Colonic mucosa (tissue), 4 donors: ENCODE measurements at regions not wholly inside any gene's neighbourhood (a gene's known extent, or its start where the extent isn't known, plus 50 kb on each side); places are given as distances from the start of the nearest gene placed in this dataset.

ENCODE experiments used
- DNase-seq: peaks from one replicate; pipeline ENCODE4 v3.0.0-alpha.2; 2020
- H3K27ac ChIP-seq: fragments of 200-600 bp; one replicate; pipeline ENCODE4 v1.8.0; 2021
- H3K27me3 ChIP-seq: fragments of 200-600 bp; one replicate; pipeline ENCODE4 v1.8.0; 2021
- H3K36me3 ChIP-seq: fragments of 200-600 bp; one replicate; pipeline ENCODE4 v1.8.0; 2021
- H3K4me1 ChIP-seq: fragments of 200-600 bp; one replicate; pipeline ENCODE4 v1.8.0; 2021; ENCODE audit warnings: mild to moderate bottlenecking
- H3K4me3 ChIP-seq: fragments of 200-600 bp; one replicate; pipeline ENCODE4 v1.8.0; 2021
- H3K9ac ChIP-seq, 2 donors: one replicate each; pipeline ENCODE4 v1.7.0; 2013; ENCODE audit warnings: control low read depth in 2 of 2, low read depth in 2 of 2, low read length in 2 of 2
- H3K9me3 ChIP-seq: fragments of 200-600 bp; one replicate; pipeline ENCODE4 v1.8.0; 2021
- CTCF ChIP-seq: fragments of 200-600 bp; IDR thresholded peaks from one replicate; pipeline ENCODE4 v1.8.0; 2022; ENCODE audit warnings: antibody characterized with exemption, mild to moderate bottlenecking
- intact Hi-C: fragments of 100-400 bp; cut with DNase I; formaldehyde crosslinking; loops from one replicate; pipeline ENCODE4 v1.14.1; 2022
- donor health status: healthy.
- donor health status: DM: no; HTN: no; CAD: no.
- donor health status: DM: no; HTN: no; CAD: no.

GRCh38 chr2:63695583-63695982, 106.8 kb downstream of the MDH1 start:
- DNase-seq, result no peak
- TF ChIP-seq CTCF, result no peak
- Histone ChIP-seq H3K27ac (no peak overlapping the region), H3K4me1 (no peaks in the 10 kb centered on the region), H3K9me3 (no peaks in the 10 kb centered on the region), H3K27me3 (no peaks in the 10 kb centered on the region), H3K4me3 (no peak overlapping the region), H3K9ac (no peak overlapping the region), H3K36me3 (no peaks in the 10 kb centered on the region)
- intact Hi-C loops, result no loop called here

DNA sequence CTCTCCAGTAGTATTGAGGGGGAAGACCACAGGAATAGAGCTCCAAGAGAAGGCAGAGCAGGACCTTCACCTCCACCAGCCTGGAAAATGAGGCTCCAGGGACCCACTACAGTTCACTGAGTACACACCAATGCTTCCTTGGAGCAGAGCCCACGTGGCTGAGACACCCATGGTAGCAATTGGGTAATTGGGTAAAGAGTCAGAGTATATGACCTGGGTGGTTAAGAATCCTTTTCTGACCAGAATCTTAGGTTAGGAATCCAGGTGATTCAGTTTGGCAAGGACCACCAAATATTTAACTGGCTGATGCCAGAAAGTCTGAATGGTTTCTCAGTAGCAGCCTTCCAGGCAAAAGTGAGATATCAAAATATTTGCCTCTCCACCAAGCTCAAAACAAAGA, 107.7 kb downstream of the MDH1 start:
- H3K4me3 ChIP-seq, result no peak overlapping the region
- DNase-seq, result no peak
- no peak overlapping the region for H3K9ac ChIP-seq
- intact Hi-C loops, result no loop called here
- no peak for TF ChIP-seq CTCF
- H3K27ac ChIP-seq, result no peak overlapping the region
- H3K36me3 ChIP-seq, result no peaks in the 10 kb centered on the region
- H3K4me1 ChIP-seq, result no peaks in the 10 kb centered on the region
- H3K27me3 ChIP-seq, result no peaks in the 10 kb centered on the region
- no peaks in the 10 kb centered on the region for H3K9me3 ChIP-seq

GRCh38 chr2:63697160-63697559, 108.4 kb downstream of the MDH1 start:
- Histone ChIP-seq H3K4me1 (no peaks in the 10 kb centered on the region), H3K27me3 (no peaks in the 10 kb centered on the region), H3K27ac (no peak overlapping the region), H3K4me3 (no peak overlapping the region), H3K36me3 (no peaks in the 10 kb centered on the region), H3K9ac (no peak overlapping the region), H3K9me3 (no peaks in the 10 kb centered on the region)
- no peak for DNase-seq
- intact Hi-C loops, result no loop called here
- no peak for TF ChIP-seq CTCF

DNA sequence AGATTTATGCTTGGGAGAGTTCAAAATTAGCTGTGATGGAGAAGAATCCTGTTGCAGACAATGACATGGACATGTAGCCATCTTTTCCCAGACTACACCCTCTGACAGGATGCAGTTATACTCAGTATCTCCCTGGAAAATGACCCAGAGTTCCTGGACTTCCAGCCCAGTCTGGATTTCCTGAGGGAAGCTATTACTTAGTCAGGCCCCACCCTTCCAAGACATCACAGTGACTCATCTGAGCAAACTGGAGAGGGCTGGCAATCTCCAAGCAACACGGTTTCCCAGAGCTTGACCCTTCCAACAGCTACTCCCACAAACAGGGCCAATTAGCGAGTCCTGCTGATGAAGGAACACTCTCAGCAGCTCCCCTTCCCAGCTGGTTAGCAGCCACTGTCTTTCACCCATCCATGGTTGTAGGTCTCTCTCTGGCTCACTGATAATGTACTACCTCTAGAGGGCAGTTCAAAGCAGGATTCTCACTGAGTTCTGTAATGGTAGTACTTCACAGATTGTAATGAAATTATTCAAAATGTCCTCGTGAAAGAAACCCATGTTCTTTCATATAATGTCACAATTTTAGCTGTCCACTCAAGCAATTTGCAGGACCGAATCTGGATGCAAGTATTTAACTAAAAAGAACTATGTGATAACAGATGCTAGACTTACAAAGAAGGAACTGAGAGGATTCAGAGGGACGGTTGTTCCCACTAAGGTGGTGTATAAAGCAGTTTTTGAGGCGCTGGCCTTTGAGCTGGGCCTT, 110.2 kb downstream of the MDH1 start:
- intact Hi-C loops, result no loop called here
- TF ChIP-seq CTCF, result no peak
- H3K36me3 ChIP-seq, result no peaks in the 10 kb centered on the region
- no peaks in the 10 kb centered on the region for H3K9me3 ChIP-seq
- no peak overlapping the region for H3K9ac ChIP-seq
- no peak overlapping the region for H3K4me3 ChIP-seq
- peak; percentile 67 for DNase-seq
- H3K27me3 ChIP-seq, result no peaks in the 10 kb centered on the region
- H3K4me1 ChIP-seq, result no peaks in the 10 kb centered on the region
- peak overlapping the region; percentile 34 for H3K27ac ChIP-seq

DNA sequence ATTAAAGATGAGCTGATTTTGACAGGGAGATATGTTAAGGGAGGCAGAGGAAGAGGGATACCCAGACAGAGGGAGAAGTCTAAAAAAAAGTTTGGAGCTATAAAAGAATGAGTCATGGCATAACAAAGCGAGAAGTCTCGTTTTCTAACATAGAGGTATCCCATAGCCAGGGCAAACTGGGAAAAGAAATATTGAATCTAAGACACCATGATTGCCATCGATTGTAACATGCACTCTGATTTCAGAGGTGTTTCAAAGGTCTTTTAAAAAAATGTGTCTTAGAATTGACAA, 110.7 kb downstream of the MDH1 start:
- no peak for DNase-seq
- Histone ChIP-seq H3K9me3 (no peaks in the 10 kb centered on the region), H3K9ac (no peak overlapping the region), H3K27ac (no peak overlapping the region), H3K4me3 (no peak overlapping the region), H3K4me1 (no peaks in the 10 kb centered on the region), H3K27me3 (no peaks in the 10 kb centered on the region), H3K36me3 (no peaks in the 10 kb centered on the region)
- no peak for TF ChIP-seq CTCF
- intact Hi-C loops, result no loop called here
